ENCODE measurements at regions not wholly inside any gene's neighbourhood (a gene's known extent, or its start where the extent isn't known, plus 50 kb on each side); places are given as distances from the start of the nearest gene placed in this dataset.
"Not testable (repeated sequence)": the region's sequence is repeated elsewhere in the genome, so short reads cannot be mapped to it uniquely, and the experiment has no call there.

- Histone ChIP-seq H3K4me1 (ENCODE audit: insufficient read depth, low read length) (no peaks in the 10 kb centered on the region), H3K27me3 (ENCODE audit: control insufficient read depth in 1 of 2, insufficient read depth in 2 of 2, low read length in 2 of 2) (no peaks in the 10 kb centered on the region), H2AFZ (ENCODE audit: low read length) (no peak overlapping the region), H3K4me3 (replicated peaks in 1 of 3; ENCODE audit: insufficient read depth in 1 of 3, low read depth in 2 of 3, low read length in 3 of 3) (no peak overlapping the region), H3K79me2 (ENCODE audit: insufficient read depth, low read length) (no peaks in the 10 kb centered on the region), H4K20me1 (ENCODE audit: insufficient read depth, low read length) (no peaks in the 10 kb centered on the region), H3K4me2 (ENCODE audit: low read depth, low read length) (no peak overlapping the region), H3K36me3 (replicated peaks in 1 of 2; ENCODE audit: control insufficient read depth in 1 of 2, insufficient read depth in 2 of 2, low read length in 2 of 2) (no peaks in the 10 kb centered on the region), H3K9me3 (ENCODE audit: low read length) (no peaks in the 10 kb centered on the region), H3K9ac (ENCODE audit: insufficient read depth, low read depth, low read length) (no peak overlapping the region), H3K27ac (ENCODE audit: extremely low read length, insufficient read depth, low read length) (no peak overlapping the region)
- BruUV-seq (replicated peaks): no TSS peak
- 2% methylated on average over 2 of the region's 2 CpGs for WGBS (ENCODE audit: low lambda C conversion rate)
- ChIA-PET CTCF (ENCODE audit: low intra/inter-chr PET ratio, low total read pairs) (no interaction called here), POLR2A (no interaction called here)
- intact Hi-C loops (cut with micrococcal nuclease; ENCODE audit: unreplicated experiment) (no loop called here), in situ Hi-C loops (cut with HindIII; ENCODE audit: extremely low pct_ligation_motif_present, low pct_unique_long_range_greater_than_20kb) (no loop called here)
- no peak for DNase-seq (ENCODE audit: low spot score)
- no peak for ATAC-seq
- TF ChIP-seq FOXA1 (IDR thresholded peaks at IDR 0.05) (no peak), FOXA1 (CRISPR knock-in tag; IDR thresholded peaks at IDR 0.05) (no peak), PCBP1 (IDR thresholded peaks at IDR 0.05; ENCODE audit: borderline replicate concordance, low read depth, low read length) (no peak), SMAD3 (CRISPR knock-in tag; IDR thresholded peaks at IDR 0.05) (no peak), NR1H2 (CRISPR knock-in tag; IDR thresholded peaks at IDR 0.05; ENCODE audit: borderline replicate concordance, low read depth) (no peak), SRSF1 (optimal IDR thresholded peaks at IDR 0.05; ENCODE audit: low read depth, low read length) (no peak), KDM1A (CRISPR knock-in tag; IDR thresholded peaks at IDR 0.05) (no peak), ATF7 (IDR thresholded peaks at IDR 0.05) (no peak), ATF7 (CRISPR knock-in tag; IDR thresholded peaks at IDR 0.05) (no peak), TMF1 (CRISPR knock-in tag; IDR thresholded peaks at IDR 0.05; ENCODE audit: low read depth) (no peak), TEAD2 (CRISPR knock-in tag; IDR thresholded peaks at IDR 0.05) (no peak), PLRG1 (conservative IDR thresholded peaks at IDR 0.05) (no peak), ARNT2 (CRISPR knock-in tag; IDR thresholded peaks at IDR 0.05; ENCODE audit: low read depth) (no peak), ZNF10 (CRISPR knock-in tag; IDR thresholded peaks at IDR 0.05; ENCODE audit: borderline replicate concordance, low read depth) (no peak), ZNF20 (CRISPR knock-in tag; IDR thresholded peaks at IDR 0.05) (no peak), BRCA1 (CRISPR knock-in tag; IDR thresholded peaks at IDR 0.05) (no peak), PAWR (CRISPR knock-in tag; IDR thresholded peaks at IDR 0.05; ENCODE audit: borderline replicate concordance) (no peak), EP300 (IDR thresholded peaks at IDR 0.05; ENCODE audit: low read depth in 2 of 2, low read length in 2 of 2) (no peak), EP300 (CRISPR knock-in tag; IDR thresholded peaks at IDR 0.05; ENCODE audit: borderline replicate concordance) (no peak), ZNF431 (CRISPR knock-in tag; IDR thresholded peaks at IDR 0.05; ENCODE audit: borderline replicate concordance, low read depth) (no peak), HNRNPH1 (optimal IDR thresholded peaks at IDR 0.05; ENCODE audit: low read depth, low read length) (no peak), JARID2 (CRISPR knock-in tag; IDR thresholded peaks at IDR 0.05; ENCODE audit: insufficient replicate concordance) (no peak)
- no peak for FAIRE-seq
Measured at GRCh38 chr14:106343626-106344025, 817.2 kb downstream of the TMEM121 start.

GRCh38 chr14:106344065-106344614 lies 817.8 kb downstream of the TMEM121 start:
- intact Hi-C loops (cut with micrococcal nuclease; ENCODE audit: unreplicated experiment); BruUV-seq (replicated peaks): not testable (repeated sequence)

More at GRCh38 chr14:106344065-106344614, 817.8 kb downstream of the TMEM121 start:
- FAIRE-seq; ATAC-seq; CTCF ChIA-PET (ENCODE audit: low intra/inter-chr PET ratio, low total read pairs); H3K9me3 ChIP-seq (ENCODE audit: low read length); H3K4me1 ChIP-seq (ENCODE audit: insufficient read depth, low read length); H4K20me1 ChIP-seq (ENCODE audit: insufficient read depth, low read length); H3K27me3 ChIP-seq (ENCODE audit: control insufficient read depth in 1 of 2, insufficient read depth in 2 of 2, low read length in 2 of 2); DNase-seq (ENCODE audit: low spot score); H2AFZ ChIP-seq (ENCODE audit: low read length); H3K4me3 ChIP-seq (replicated peaks in 1 of 3; ENCODE audit: insufficient read depth in 1 of 3, low read depth in 2 of 3, low read length in 3 of 3); in situ Hi-C loops (cut with HindIII; ENCODE audit: extremely low pct_ligation_motif_present, low pct_unique_long_range_greater_than_20kb); H3K27ac ChIP-seq (ENCODE audit: extremely low read length, insufficient read depth, low read length); POLR2A ChIA-PET; H3K4me2 ChIP-seq (ENCODE audit: low read depth, low read length); H3K79me2 ChIP-seq (ENCODE audit: insufficient read depth, low read length); H3K9ac ChIP-seq (ENCODE audit: insufficient read depth, low read depth, low read length); H3K36me3 ChIP-seq (replicated peaks in 1 of 2; ENCODE audit: control insufficient read depth in 1 of 2, insufficient read depth in 2 of 2, low read length in 2 of 2): not testable (repeated sequence)
- WGBS (ENCODE audit: low lambda C conversion rate): 2% methylated on average over 5 of the region's 5 CpGs

Measured in HepG2 (cell line).